T47D (cell line): ENCODE measurements at regions not wholly inside any gene's neighbourhood (a gene's known extent, or its start where the extent isn't known, plus 50 kb on each side); places are given as distances from the start of the nearest gene placed in this dataset.

ENCODE experiments used
- DNase-seq, 2 experiments: peaks; one replicate each; pipeline versions ENCODE4 v3.0.0 to v3.0.0-alpha.2; 2011 to 2012; ENCODE audit warnings: low read depth in 1 of 2, low spot score in 1 of 2
- JUND ChIP-seq: IDR thresholded peaks from 2 replicates; pipeline ENCODE4 v1.6.1; 2012; ENCODE audit warnings: low read depth
- in situ Hi-C: cut with HindIII; loops from 2 replicates; pipeline ENCODE4 v1.10.0; 2016; ENCODE audit warnings: low sequenced_read_pairs, low pct_unique_long_range_greater_than_20kb

GRCh38 chr3:132253262-132253878, 63.8 kb upstream of the ACP3 start:
- in situ Hi-C loops: no loop called here
- no peak for TF ChIP-seq JUND
- DNase-seq: peak; percentile 23 to 77

DNA sequence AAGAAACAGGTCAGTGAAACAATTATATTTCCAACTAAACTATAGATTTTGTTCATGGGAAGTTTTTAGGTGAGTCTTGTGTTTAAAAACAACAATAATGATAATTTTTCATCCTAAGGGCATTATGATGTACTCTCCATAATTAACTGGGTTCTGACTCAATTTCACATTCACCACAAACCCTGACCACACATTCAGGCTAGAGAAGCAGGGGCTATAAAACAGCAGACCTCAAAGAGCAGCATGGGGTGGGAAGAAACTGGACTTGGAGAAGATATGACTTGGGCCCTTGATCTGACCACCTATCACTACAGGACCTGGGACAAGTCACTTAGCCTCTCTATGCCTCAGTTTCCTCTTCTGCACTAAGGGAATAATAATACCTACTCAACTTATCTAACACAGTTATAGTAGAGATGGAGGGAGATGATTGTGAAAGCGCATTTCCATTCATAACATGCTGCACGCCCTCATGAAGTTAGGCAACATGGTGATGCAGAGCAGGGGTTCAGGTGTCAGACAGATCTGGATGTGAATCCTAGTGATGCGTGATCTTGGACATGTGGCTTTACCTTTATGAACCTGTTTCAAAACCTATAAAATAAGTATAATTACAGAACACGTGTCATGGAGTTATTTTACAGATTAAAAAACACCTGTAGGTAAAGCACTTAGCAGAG, 63.0 kb upstream of the ACP3 start:
- in situ Hi-C loops: no loop called here
- DNase-seq: no peak
- TF ChIP-seq JUND: no peak

GRCh38 chr3:132255041-132255745, 62.0 kb upstream of the ACP3 start:
- no peak for TF ChIP-seq JUND
- in situ Hi-C loops: no loop called here
- peak in 1 of 2 experiments; percentile 21 for DNase-seq

DNA sequence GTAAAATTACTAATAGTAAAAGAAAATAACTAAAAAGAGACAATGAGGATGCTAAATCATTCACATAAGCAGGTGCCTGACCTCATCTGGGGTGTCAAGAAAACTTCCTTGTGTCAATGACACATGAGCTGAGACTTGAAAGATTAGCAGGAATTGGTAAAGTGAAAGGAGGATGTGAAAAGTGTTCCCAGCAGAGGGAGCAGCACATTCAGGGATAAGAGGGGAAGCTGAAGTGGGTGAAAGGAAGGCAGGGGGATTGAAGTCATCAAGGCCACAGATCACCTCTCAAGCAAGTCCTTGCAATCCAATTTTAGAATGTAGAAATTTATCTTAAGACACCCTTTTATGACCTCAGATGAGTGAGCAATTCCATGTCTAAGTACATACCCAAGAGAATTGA, 60.2 kb upstream of the ACP3 start:
- peak in 1 of 2 experiments; percentile 71 for DNase-seq
- no peak for TF ChIP-seq JUND
- in situ Hi-C loops: no loop called here

GRCh38 chr3:132261506-132261905, 55.7 kb upstream of the ACP3 start:
- in situ Hi-C loops: no loop called here
- TF ChIP-seq JUND: no peak
- no peak for DNase-seq

DNA sequence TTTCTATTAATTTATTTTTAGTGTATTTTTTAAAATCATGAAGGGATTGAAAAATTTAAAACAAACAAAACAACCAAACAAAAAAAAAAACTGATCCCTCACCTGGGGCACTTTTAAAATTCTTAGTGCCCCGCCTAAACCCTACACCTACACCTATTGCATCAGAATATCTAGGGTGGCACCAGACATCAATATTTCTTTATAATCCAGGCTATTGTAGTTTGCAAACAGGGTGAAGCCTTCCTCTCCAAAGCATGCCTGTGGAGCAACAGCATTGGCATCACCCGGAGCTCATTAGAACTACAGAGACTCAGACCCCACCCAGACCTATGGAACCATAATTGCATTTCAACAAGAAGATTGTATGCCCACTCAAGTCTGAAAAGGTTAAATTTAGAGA, 54.9 kb upstream of the ACP3 start:
- DNase-seq: no peak
- in situ Hi-C loops: no loop called here
- no peak for TF ChIP-seq JUND

GRCh38 chr3:132262956-132263355, 54.3 kb upstream of the ACP3 start:
- DNase-seq: no peak
- no peak for TF ChIP-seq JUND
- in situ Hi-C loops: no loop called here

DNA sequence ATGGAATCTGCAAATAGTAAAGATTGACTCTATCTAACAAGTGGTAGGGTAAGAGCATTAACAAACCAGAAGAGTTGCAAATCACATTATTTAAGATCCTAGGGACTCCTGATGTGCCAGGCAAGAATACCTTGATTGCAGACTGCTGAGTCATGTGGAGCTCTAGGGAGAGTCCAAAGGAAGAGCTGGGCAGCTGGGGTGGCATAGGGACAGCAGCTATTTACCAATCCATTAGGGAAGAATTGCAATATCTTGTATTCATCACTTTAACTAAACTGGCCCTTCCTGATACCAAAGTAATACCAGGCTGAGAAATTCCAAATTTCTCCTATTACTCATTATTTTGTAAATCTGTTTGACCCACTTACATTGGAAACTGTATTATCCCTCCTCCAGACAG, 52.2 kb upstream of the ACP3 start:
- DNase-seq: no peak
- TF ChIP-seq JUND: no peak
- in situ Hi-C loops: no loop called here

DNA sequence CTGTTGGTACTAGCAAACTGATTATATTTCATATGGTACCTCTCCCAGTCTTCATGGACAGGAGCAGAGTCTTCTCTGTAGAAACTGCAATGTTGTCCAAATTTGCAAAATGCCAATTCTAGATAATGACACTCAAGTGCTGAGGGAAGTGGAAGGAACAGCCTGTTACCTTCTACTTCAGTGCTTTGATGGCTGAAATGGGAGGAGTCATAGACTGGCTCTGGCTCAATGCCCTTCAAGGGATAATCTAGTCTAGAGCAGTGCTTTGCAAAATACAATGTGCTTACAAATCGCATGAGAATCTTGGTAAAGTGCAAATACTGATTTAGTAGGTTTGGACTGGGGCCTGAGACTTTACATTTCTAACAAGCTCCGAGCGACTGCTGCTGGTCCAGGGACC, 51.7 kb upstream of the ACP3 start:
- TF ChIP-seq JUND: no peak
- in situ Hi-C loops: no loop called here
- DNase-seq: no peak

- no peak for DNase-seq
- in situ Hi-C loops: no loop called here
- no peak for TF ChIP-seq JUND
These were observed 49.7 kb upstream of the ACP3 start for GRCh38 chr3:132267391-132267993.
